H9 (cell line): ENCODE measurements at regions not wholly inside any gene's neighbourhood (a gene's known extent, or its start where the extent isn't known, plus 50 kb on each side); places are given as distances from the start of the nearest gene placed in this dataset.

Experiments used
- DNase-seq: peaks from one replicate; pipeline ENCODE4 v3.0.0-alpha.2; 2017
- H2AFZ ChIP-seq: one replicate; pipeline ENCODE4 v1.6.1; 2013; ENCODE audit warnings: mild to moderate bottlenecking, low read length, control low read depth, moderate library complexity
- H2AK5ac ChIP-seq: 2 replicates; pipeline ENCODE4 v1.6.1; 2013; ENCODE audit warnings: low read length, control low read depth, mixed read lengths; ENCODE audit not compliant: insufficient read length
- H2BK120ac ChIP-seq: one replicate; pipeline ENCODE4 v1.6.1; 2013; ENCODE audit warnings: low read depth, mild to moderate bottlenecking, low read length, control low read depth, inconsistent platforms; ENCODE audit not compliant: poor library complexity, severe bottlenecking
- H2BK12ac ChIP-seq: 2 replicates; pipeline ENCODE4 v1.6.1; 2013; ENCODE audit warnings: low read length, control low read depth, mixed read lengths, low read depth; ENCODE audit not compliant: insufficient read length
- H2BK15ac ChIP-seq: 2 replicates; pipeline ENCODE4 v1.6.1; 2013; ENCODE audit warnings: low read depth, low read length, control low read depth
- H2BK20ac ChIP-seq: one replicate; pipeline ENCODE4 v1.6.1; 2013; ENCODE audit warnings: low read depth, mild to moderate bottlenecking, low read length, control low read depth, inconsistent platforms; ENCODE audit not compliant: poor library complexity, severe bottlenecking
- H2BK5ac ChIP-seq: 2 replicates; pipeline ENCODE4 v1.6.1; 2013; ENCODE audit warnings: low read length, control low read depth, mixed read lengths; ENCODE audit not compliant: insufficient read length
- H3K14ac ChIP-seq: 2 replicates; pipeline ENCODE4 v1.6.1; 2013; ENCODE audit warnings: low read length, control low read depth; ENCODE audit not compliant: insufficient read depth
- H3K18ac ChIP-seq: 2 replicates; pipeline ENCODE4 v1.6.1; 2013; ENCODE audit warnings: low read depth, mild to moderate bottlenecking, mixed read lengths, low read length, control low read depth; ENCODE audit not compliant: insufficient read length
- H3K23ac ChIP-seq: 2 replicates; pipeline ENCODE4 v1.6.1; 2013; ENCODE audit warnings: low read length, control low read depth, mixed read lengths, low read depth; ENCODE audit not compliant: insufficient read length
- H3K23me2 ChIP-seq: 2 replicates; pipeline ENCODE4 v1.6.1; 2013; ENCODE audit warnings: low read depth, mild to moderate bottlenecking, mixed read lengths, low read length, control low read depth; ENCODE audit not compliant: insufficient read length, poor library complexity, severe bottlenecking
- H3K27ac ChIP-seq: 2 replicates; pipeline ENCODE4 v1.5.1; 2013; ENCODE audit warnings: low read length, control low read depth, mixed read lengths, low read depth; ENCODE audit not compliant: insufficient read length
- H3K27me3 ChIP-seq: 2 replicates; pipeline ENCODE4 v1.6.1; 2013; ENCODE audit warnings: low read length, control low read depth, inconsistent platforms; ENCODE audit not compliant: insufficient read depth
- H3K4ac ChIP-seq: 2 replicates; pipeline ENCODE4 v1.6.1; 2013; ENCODE audit warnings: low read depth, mild to moderate bottlenecking, control low read depth, inconsistent platforms, low read length, moderate library complexity
- H3K4me1 ChIP-seq: 2 replicates; pipeline ENCODE4 v1.6.1; 2013; ENCODE audit warnings: low read length, control low read depth, inconsistent platforms; ENCODE audit not compliant: insufficient read depth
- H3K4me2 ChIP-seq: 2 replicates; pipeline ENCODE4 v1.6.1; 2013; ENCODE audit warnings: low read length, control low read depth, mixed read lengths; ENCODE audit not compliant: insufficient read length, insufficient read depth
- H3K56ac ChIP-seq: 2 replicates; pipeline ENCODE4 v1.6.1; 2013; ENCODE audit warnings: low read depth, mild to moderate bottlenecking, mixed read lengths, low read length, control low read depth; ENCODE audit not compliant: insufficient read length
- H3K79me1 ChIP-seq: 2 replicates; pipeline ENCODE4 v1.6.1; 2013; ENCODE audit warnings: low read depth, mild to moderate bottlenecking, moderate library complexity, low read length, control low read depth, inconsistent platforms; ENCODE audit not compliant: insufficient read depth, poor library complexity, severe bottlenecking
- H3K79me2 ChIP-seq: 2 replicates; pipeline ENCODE4 v1.6.1; 2013; ENCODE audit warnings: low read length, control low read depth, inconsistent platforms; ENCODE audit not compliant: insufficient read depth
- H3K9ac ChIP-seq: 2 replicates; pipeline ENCODE4 v1.6.1; 2013; ENCODE audit warnings: low read length, control low read depth, mixed read lengths; ENCODE audit not compliant: insufficient read length; ENCODE audit errors: extremely low read depth
- H3K9me3 ChIP-seq: one replicate; pipeline ENCODE4 v1.6.1; 2013; ENCODE audit warnings: low read depth, low read length, inconsistent platforms; ENCODE audit not compliant: control insufficient read depth
- H3T11ph ChIP-seq: one replicate; pipeline ENCODE4 v1.6.1; 2013; ENCODE audit warnings: mild to moderate bottlenecking, low read length, control low read depth, inconsistent platforms
- H4K20me1 ChIP-seq: one replicate; pipeline ENCODE4 v1.6.1; 2013; ENCODE audit not compliant: control insufficient read depth, insufficient read length, insufficient read depth
- H4K5ac ChIP-seq: 2 replicates; pipeline ENCODE4 v1.6.1; 2013; ENCODE audit warnings: low read depth, mild to moderate bottlenecking, mixed read lengths, low read length, control low read depth; ENCODE audit not compliant: insufficient read length
- H4K8ac ChIP-seq: replicated peaks from 2 replicates; pipeline ENCODE4 v1.6.1; 2013; ENCODE audit warnings: low read length, control low read depth, mixed read lengths, low read depth; ENCODE audit not compliant: insufficient read length
- H4K91ac ChIP-seq: 2 replicates; pipeline ENCODE4 v1.6.1; 2013; ENCODE audit warnings: low read depth, mild to moderate bottlenecking, moderate library complexity, mixed read lengths, low read length, control low read depth; ENCODE audit not compliant: insufficient read length
- H3K27ac Mint-ChIP-seq, 3 experiments: 2 replicates in 2 of 3; 3 replicates in 1 of 3; pipeline ENCODE4 v1.8.0; 2020 to 2021; ENCODE audit warnings: mixed read lengths in 3 of 3, mild to moderate bottlenecking in 1 of 3, moderate library complexity in 1 of 3
- H3K27me3 Mint-ChIP-seq: 2 replicates; pipeline ENCODE4 v1.8.0; 2021; ENCODE audit warnings: low read depth, mild to moderate bottlenecking, moderate library complexity, mixed read lengths
- H3K36me3 Mint-ChIP-seq, 3 experiments: 2 replicates in 2 of 3; 3 replicates in 1 of 3; pipeline ENCODE4 v1.8.0; 2020 to 2021; ENCODE audit warnings: low read depth in 3 of 3, mixed read lengths in 3 of 3; ENCODE audit not compliant: insufficient read depth in 1 of 3
- H3K4me1 Mint-ChIP-seq, 2 experiments: 2 replicates each; pipeline ENCODE4 v1.8.0; 2020; ENCODE audit warnings: mixed read lengths in 2 of 2
- H3K4me3 Mint-ChIP-seq, 2 experiments: 2 replicates in 1 of 2; 3 replicates in 1 of 2; pipeline ENCODE4 v1.8.0; 2020 to 2021; ENCODE audit warnings: mild to moderate bottlenecking in 2 of 2, mixed read lengths in 2 of 2, moderate library complexity in 1 of 2
- H3K9me3 Mint-ChIP-seq, 2 experiments: 2 replicates in 1 of 2; 3 replicates in 1 of 2; pipeline ENCODE4 v1.8.0; 2020; ENCODE audit warnings: mild to moderate bottlenecking in 2 of 2, mixed read lengths in 2 of 2, moderate library complexity in 1 of 2
- WGBS: extraction: QIAGEN DNeasy Blood & Tissue Kit; methylation state at CpG from one replicate; pipeline ENCODE4 v1.1.7; 2013; ENCODE audit warnings: missing lambda C conversion rate, low lambda C conversion rate, mixed read lengths; ENCODE audit not compliant: insufficient read length; ENCODE audit errors: extremely low coverage; 5-methylcytosine and 5-hydroxymethylcytosine counted together
- TF ChIP-seq, protein P1 (sequence below): fragments of 200-600 bp; sonication (generic); conservative IDR thresholded peaks from 3 replicates; pipeline ENCODE4 v1.8.0; 2021; ENCODE audit warnings: antibody characterized with exemption, mild to moderate bottlenecking

DNA sequence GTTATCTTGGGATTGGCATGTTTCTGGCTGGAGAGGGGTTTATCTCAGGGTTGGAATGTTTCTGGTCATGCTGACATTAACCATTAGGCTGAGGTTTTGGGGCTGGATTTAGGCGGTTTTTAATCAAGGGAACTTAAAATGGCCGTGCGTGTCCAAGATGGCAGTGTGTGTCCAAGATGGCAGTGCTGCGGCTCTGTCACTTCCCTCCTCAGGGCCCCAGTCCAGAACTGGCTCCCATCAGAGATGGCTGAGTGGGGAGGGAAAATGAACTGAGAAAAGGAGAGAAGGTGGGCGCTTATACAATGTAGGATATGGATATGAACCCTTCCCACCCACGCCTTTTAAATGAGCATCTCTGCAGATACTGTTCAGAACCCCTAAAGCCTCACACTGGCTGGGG is 175.5 kb upstream of the MYT1L start:
- no peaks in the 10 kb centered on the region for H3K79me1 ChIP-seq
- H3K4me1 ChIP-seq: no peaks in the 10 kb centered on the region
- Mint-ChIP-seq H3K4me1 (0 out of 4 replicates have a peak, but pooled peaks cover 0 to 2% of the 10 kb centered on the region in 2 experiments), H3K9me3 (peaks cover 27 to 30% of the 10 kb centered on the region in 2 experiments), H3K27ac (no peak overlapping the region; a peak in 1 of 7 replicates), H3K36me3 (peaks cover 10 to 26% (median 12%) of the 10 kb centered on the region in 3 experiments), H3K27me3 (peaks cover 8% of the 10 kb centered on the region), H3K4me3 (no peak overlapping the region)
- no peaks in the 10 kb centered on the region for H3K23me2 ChIP-seq
- no peak overlapping the region for H3K56ac ChIP-seq
- H3K23ac ChIP-seq: no peak overlapping the region
- no peak overlapping the region for H4K91ac ChIP-seq
- H3K27ac ChIP-seq: no peak overlapping the region
- H3K4ac ChIP-seq: no peak overlapping the region
- H3K4me2 ChIP-seq: no peak overlapping the region
- H4K5ac ChIP-seq: no peak overlapping the region
- TF ChIP-seq, protein P1, sequence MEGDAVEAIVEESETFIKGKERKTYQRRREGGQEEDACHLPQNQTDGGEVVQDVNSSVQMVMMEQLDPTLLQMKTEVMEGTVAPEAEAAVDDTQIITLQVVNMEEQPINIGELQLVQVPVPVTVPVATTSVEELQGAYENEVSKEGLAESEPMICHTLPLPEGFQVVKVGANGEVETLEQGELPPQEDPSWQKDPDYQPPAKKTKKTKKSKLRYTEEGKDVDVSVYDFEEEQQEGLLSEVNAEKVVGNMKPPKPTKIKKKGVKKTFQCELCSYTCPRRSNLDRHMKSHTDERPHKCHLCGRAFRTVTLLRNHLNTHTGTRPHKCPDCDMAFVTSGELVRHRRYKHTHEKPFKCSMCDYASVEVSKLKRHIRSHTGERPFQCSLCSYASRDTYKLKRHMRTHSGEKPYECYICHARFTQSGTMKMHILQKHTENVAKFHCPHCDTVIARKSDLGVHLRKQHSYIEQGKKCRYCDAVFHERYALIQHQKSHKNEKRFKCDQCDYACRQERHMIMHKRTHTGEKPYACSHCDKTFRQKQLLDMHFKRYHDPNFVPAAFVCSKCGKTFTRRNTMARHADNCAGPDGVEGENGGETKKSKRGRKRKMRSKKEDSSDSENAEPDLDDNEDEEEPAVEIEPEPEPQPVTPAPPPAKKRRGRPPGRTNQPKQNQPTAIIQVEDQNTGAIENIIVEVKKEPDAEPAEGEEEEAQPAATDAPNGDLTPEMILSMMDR: no peak
- no peak overlapping the region for H3K9ac ChIP-seq
- no peaks in the 10 kb centered on the region for H4K20me1 ChIP-seq
- no peak overlapping the region for H2AFZ ChIP-seq
- no peak for DNase-seq
- no peaks in the 10 kb centered on the region for H3K27me3 ChIP-seq
- H2BK15ac ChIP-seq: no peak overlapping the region
- no peak overlapping the region for H2AK5ac ChIP-seq
- no peak overlapping the region for H2BK12ac ChIP-seq
- no peaks in the 10 kb centered on the region for H3K79me2 ChIP-seq
- no peak overlapping the region for H2BK20ac ChIP-seq
- no peak overlapping the region for H2BK5ac ChIP-seq
- H2BK120ac ChIP-seq: no peak overlapping the region
- no peak overlapping the region for H4K8ac ChIP-seq
- H3T11ph ChIP-seq: no peak overlapping the region
- peaks cover 14% of the 10 kb centered on the region for H3K9me3 ChIP-seq
- H3K18ac ChIP-seq: no peak overlapping the region
- no peak overlapping the region for H3K14ac ChIP-seq
- WGBS: no CpG with 5 or more reads among the region's 6 CpGs
